Dedifferentiated amniotic fluid mesenchymal stem cell (primary cell): ENCODE measurements at regions not wholly inside any gene's neighbourhood (a gene's known extent, or its start where the extent isn't known, plus 50 kb on each side); places are given as distances from the start of the nearest gene placed in this dataset.
"Not testable (repeated sequence)": the region's sequence is repeated elsewhere in the genome, so short reads cannot be mapped to it uniquely, and the experiment has no call there.

Experiments used
- DNase-seq: peaks from one replicate; pipeline ENCODE4 v3.0.0-alpha.2; 2016; ENCODE audit errors: extremely low spot score

DNA sequence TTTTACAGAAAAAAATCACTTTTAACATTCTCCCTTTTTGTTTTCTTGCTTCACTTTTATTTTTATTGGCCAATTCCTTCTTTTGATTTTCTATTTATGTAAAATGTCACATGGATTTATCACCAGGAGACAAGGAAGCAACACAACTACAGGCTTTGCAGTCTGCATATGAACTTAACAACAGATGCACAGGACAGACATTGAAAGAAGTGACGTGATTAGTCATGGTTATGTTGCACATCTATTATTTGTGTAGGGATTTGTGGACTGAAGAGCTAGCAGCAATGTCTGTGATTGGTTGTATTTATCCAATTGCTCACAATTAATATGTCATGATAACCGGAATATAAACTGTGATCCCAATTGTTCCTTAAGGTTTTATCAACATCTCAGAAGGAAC lies 147.8 kb upstream of the KLF3 start:
- DNase-seq = no peak

DNA sequence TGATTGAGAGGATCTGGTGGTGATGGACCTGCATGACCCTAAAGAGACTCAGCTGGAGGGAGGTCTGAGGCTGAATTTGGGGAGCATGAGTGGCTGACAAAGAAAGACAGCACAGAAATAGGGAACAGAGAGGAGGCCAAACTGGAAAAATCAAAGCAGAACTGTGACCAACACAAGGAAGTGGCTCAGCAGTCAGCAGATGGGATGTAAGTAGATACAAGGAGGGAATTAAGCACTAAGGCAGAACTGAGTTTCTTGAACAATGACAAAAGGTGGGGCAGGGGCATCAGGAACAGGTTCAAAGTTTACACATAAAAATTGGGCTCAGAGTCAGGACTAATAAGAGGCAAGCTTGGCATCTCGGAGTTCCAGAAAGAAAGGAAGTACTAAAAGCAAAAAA lies 144.3 kb upstream of the KLF3 start:
- no peak for DNase-seq

DNA sequence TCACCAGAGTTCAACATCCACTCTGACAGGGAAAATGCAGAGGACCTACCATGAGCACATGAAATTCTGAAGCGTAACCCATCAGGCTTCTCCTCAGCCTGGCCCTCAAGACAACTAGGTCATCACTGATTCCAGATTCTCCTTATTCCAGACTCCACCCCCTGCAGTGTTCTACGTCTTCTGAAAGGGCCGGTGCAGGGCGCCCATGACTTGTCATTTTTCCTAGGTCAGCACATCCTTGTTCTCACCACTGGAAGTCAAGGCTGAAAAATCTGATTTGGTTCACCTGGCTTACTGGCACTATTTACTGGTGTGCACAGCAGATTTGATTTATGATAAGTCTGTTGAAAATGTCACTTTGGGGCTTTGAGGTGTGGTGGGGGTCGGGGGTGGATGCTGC lies 140.9 kb upstream of the KLF3 start:
- no peak for DNase-seq

DNA sequence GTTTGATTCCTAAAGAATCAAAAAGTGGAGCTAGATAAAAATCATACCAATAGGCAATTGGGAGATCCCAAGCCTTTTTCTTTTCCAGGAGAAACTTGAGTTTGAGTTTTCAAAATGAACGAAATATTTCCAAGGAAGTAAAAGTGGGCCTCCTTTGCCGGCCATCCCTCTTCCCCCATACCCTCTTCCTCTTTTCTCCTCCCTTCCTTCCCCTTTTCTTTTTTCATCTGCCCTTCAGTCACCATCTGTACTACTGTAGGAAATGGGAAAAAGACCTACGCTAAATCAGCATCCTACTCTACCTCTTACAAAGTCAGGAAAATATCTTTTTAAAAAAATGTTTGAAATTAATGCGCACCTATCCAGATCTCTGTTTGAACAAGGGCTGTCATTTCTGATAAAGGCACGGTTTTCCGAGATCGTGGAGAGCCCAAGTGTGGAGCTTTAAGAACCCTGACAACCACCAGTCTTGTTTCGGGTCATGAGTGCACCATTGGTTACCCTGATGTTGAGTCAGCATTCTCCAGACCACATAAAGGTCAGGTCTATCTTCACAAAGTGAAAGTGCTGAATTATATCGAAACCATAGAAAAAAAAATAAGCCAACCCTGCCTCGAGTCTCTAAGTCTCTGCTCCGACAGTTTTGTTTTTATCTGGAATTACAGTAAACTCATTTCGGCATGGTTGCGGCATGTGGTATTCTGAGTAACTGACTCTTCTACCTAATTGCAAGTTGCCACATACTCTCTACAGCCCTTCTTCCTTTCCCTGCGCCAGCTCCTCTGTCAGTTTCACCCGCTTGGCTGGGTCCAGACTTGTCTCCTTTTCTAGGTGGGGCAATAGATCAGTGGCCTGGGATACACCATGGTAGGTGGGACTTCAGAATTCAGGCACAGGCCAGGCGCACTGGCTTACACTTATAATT lies 140.2 kb upstream of the KLF3 start:
- no peak for DNase-seq

DNA sequence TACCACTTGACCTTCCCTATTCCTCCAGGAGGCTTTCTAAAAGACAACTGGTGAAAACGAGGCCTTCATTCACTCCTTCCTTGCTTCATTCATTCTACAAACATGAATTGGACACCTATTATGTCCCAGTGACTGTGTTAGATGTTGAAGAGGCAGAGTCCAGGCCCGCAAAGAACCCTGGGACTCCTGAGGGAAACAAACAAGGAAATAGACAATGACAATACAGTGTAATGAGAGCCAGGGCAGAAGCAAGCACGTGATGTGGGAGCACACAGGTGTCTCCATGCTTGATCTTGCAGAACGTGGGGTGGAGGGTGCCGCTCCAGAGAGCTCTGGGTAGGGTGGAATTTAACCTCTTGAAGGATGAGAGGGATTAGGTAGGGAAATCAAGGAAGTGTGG lies 137.6 kb upstream of the KLF3 start:
- no peak for DNase-seq

DNA sequence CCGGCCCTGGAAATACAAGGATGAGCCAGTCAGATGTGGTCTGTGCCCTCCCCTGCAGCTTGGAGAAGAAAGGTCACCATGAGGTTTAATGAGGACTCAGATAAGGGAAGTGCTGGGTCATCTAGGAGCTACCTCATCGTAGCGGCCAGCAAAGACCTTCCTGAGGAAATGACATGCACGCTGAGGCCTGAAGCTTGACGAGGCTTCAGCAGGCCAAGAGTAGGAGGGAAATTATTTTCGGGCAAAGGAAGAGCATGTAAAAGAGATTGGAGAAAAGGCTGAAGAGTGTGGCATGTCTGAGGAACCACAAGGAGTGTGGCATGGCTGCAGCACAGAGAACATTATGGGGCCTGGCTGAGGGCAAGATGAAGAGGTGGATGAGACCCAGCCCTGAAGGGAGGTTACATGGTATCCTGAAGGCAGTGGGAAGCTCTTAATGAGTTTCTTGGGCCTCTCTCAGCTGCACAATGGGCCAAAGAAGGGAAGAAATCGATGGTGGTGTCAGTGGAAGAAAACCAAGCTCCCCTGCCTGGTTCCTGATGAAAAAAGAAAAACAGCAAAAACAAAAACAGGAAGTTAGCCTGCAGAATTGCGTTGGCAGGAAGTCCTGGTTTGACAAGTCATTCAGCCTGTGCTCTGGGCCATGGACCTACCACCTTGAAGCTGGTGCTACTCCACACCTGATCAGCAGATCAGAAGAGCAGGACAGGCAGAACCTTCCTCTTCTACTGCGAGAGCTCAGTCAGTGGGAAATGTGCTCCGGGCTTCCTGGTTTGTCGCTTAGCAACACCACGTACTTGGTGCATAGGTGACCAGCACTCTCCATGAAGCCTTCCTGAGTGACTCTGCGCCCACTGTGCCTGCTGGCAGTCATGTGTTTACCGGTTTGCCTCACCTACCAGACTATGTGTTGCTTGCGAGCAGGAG lies 134.5 kb upstream of the KLF3 start:
- DNase-seq = no peak

DNA sequence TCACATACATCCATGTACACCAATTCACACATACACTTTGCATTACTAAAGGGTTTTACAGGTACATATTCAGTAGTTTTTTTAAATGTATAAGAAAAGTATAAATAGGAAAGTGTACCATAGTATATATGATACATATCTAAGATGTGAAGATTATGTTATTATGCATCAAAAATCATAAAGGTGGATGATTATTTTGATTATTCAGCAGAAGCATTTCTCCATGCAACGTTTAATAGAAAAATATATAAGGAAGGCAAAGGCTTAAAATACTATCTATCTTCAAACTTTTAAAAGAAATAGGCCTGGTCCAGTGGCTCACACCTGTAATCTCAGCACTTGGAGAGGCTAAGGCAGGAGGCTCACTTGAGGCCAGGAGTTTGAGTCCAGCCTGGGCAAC lies 133.5 kb upstream of the KLF3 start:
- no peak for DNase-seq

DNA sequence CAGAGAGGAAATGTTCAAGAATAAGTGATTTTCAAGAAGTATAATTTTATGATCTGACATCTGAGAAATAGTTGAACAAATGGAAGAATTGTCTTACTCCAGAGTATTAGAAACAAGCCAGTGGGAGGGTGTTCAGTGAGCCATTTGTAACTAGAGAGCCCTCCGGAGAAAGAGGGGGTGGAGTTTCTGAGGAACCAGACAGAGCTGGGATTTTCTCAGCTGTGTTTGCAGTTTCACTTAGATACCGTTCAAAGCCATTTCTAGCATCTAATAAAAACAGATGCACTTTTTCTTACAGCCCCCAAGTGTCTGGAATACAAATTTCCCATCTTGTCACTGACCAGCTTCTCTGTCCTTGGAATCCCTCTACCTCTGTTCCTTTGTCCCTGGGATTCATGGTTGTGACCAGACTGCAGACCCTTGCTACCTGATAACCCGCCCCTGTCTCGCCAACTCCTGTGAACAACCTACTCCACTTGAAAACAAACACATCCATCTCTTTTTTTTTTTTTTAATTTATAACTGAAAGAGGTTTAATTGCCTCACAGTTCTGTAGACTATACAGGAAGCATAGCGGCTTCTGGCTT lies 132.8 kb upstream of the KLF3 start:
- peak; percentile 20 for DNase-seq

DNA sequence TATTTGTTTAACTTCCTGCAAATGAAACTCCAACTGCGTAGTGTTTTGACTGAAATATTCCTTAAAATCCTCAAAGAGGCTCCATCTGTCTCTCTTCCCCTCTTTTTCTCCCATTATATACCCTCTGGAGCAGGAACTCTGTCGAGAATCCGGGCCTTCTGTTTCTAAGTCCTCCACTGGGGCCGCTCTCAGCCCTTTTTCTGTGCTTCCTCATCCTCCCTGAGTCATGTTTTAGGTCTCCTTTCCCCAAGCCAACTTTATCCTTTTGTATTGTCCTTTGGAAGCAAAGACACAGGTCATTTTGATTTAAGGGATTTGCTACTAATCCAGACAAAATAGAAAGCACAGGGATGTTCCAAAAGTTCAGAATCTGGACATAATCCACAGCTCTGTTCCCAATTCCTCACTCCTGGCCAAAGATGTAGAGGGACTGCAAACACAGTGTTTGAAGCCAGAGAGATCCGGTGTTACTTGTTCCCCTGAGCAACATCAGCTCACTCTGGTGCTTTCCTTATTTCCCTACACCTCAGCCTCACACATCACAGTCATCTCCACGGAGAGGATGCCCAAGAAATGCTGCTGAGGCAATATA lies 131.0 kb upstream of the KLF3 start:
- no peak for DNase-seq

DNA sequence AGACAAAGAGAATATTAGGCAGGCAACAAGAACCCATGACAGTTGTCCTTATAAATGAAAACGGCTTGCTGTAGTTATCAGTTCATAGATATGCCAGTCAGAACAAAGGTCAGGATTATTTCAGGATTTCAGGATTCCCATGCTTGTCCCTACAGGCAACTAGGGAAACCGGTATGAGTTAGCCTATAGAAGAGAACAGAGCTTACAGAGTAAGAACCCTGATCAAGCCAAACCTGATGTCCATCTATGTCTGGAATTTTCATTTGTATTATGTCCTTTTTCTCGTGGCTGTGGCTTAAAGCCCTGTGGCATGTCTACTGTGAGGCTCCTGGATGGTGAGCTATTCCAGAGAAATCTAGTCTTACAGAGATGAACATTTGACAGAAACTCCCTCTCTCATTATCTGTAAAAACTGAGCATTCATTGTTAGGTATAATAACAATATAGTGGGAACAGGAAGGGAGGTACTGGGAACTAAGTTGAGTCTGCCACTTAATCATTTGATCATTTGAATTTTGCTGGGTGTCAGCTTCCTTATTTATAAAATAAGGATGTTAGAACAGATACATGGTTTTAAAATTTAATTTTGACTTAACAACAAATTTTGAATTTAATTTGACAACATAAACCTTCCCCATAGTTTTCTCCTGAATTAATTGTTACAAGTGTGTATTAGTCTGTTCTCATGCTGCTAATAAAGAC lies 129.5 kb upstream of the KLF3 start:
- DNase-seq = no peak

DNA sequence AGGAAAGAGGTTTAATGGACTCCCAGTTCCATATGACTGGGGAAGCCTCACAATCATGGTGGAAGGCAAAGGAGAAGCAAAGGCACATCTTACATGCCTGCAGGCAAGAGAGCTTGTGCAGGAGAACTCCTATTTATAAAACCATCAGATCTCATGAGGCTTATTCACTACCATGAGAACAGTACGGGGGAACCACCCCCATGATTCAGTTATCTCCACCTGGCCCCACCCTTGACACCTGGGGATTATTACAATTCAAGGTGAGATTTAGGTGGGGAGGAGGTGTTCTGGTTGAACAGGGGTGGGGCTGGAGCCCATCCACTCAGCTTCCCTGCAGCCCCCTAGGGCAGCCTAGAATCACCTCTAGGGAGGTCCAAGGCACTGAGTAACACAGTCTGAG lies 128.9 kb upstream of the KLF3 start:
- not testable (repeated sequence) for DNase-seq

DNA sequence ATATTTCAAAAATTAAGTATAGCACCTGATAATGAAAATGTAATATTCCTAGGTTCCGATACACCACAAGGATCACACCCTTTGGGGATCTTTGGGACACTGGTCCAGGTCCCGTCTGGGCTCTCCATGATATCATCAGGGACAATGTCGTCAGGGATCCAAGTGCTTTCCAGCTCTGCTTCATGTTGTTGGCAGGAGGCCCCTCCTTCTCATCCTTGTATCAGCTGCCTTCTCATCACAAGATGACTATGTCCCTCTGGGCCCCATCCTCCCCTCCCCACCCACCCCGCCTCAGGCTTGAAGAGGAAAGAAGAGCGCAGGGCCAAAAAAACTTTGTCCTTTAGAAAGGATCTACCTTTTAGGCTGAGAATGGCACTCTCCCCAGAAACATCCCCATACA lies 128.3 kb upstream of the KLF3 start:
- no peak for DNase-seq

DNA sequence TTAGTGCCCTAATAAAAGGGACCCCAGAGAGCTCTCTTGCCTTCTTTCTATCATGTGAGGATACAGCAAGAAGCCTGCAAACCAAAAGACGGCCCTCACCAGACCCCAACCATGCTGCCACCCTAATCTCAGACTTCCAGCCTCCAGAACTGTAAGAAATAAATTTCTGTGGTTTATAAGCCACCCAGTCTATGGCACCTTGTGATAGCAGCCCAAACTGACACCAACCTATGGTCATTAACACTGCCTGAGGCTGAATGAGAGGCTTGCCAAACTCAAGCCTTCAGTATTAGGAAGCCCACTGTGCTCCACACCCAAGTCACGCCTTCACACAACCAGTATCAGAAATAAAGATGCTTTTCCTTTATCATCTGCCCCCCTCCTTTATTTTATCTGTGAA lies 127.3 kb upstream of the KLF3 start:
- no peak for DNase-seq

DNA sequence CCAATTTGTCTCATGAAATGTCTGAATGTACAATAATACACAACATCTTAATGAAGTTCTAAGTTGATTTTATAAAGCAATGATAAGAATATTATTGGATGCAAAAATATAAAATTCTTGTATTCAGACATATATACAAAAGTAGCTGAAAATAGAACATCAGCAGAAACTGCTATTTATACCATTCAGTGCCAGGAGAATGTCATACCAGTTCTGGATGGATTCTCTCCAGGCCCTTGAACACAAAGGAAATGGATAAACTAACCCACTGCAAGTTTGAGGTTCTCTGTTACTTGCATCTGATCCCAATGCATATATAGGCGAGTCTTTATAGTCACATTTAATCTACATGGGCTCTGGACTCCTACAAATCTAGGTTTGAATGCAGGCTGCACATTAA lies 126.3 kb upstream of the KLF3 start:
- no peak for DNase-seq

DNA sequence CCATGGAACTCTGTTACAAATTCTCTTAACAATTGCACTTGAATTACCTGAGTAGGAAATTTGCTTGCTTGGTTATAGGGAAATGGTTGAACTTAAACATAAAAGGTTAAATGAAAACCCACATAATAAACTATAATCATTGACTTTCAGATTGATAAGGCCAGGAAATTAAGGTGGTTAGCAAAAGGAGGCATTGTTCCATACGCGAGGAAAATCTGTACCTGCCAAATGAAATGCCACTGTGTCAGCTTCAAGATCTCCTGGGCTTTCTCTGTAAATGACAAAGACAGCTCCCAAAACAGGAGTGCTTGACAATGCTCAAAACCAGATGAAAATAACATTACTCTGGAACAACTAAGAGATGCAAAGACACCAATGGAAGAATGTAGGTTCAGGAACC lies 125.5 kb upstream of the KLF3 start:
- no peak for DNase-seq

DNA sequence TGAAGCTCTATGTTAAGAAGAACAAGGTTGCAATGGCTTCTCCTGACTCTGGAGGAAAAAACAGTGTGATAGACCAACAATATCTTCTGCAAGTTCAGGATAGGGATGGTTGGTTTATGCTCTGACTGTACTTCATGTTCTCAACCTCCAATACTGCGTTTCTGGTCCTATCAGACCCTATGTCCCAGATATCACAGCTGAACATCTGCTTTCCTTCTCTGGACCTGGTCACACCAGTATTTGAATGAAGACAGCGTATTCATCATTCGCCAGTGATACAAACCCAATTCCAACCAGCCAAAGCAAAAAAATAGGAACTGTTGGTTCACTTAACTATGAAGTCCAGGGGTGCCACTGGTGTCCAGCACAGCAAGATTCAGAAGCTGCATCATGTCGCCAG lies 124.5 kb upstream of the KLF3 start:
- DNase-seq = no peak

DNA sequence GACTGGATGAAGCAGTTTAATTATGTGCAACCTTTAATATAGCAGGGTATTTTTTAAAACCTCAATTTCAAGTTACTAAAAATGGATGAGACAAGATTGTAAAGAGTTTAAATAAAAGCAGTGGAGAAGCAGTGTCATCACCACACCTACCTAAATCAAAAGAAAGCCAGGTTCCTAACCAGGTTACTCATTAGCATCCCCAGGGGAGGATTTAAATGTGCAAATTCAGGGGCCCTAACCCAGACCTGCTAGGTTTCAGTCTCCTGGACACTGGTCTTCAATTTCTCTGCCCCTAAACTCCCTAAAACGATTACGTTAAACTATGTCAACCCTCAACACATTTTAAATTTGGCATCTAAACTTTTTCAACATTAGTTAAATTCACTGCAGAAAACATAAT lies 116.9 kb upstream of the KLF3 start:
- DNase-seq = no peak

DNA sequence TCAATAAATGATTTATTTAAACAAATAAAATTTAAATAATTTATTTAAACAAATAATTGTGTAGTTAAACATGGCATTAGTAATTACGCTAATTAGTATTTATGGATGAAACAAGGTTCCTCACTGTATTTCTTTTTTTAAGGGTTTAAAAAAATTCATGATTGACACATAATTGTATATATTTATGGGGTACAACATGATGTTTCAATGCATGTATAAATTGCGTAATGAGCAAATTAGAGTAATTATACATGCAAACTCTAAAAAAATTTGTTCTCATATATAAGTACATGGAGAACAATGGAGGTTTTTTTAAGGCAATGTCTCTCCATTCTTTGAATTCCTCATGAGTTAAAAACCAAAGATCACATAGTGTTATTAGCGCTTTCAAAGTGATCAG lies 115.7 kb upstream of the KLF3 start:
- DNase-seq = no peak

DNA sequence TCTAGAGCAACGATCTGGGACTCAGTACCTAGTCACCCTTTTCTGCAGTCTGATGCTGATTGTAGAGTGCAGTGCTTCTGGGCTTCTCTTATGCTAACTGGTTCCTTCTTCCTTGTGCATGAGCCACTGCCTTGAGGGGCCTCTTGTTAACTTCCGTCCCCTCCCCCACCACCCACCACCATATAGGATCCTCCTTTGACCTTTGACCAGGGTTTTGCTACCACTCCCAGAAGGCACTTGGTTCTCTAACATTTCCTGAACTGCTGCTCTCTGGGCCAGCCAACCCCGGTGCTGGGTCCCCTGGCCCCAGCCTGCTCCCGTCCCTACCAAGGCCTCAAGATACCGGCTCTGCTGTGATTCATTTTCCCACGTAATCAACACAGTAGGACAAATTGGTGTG lies 104.6 kb upstream of the KLF3 start:
- no peak for DNase-seq

DNA sequence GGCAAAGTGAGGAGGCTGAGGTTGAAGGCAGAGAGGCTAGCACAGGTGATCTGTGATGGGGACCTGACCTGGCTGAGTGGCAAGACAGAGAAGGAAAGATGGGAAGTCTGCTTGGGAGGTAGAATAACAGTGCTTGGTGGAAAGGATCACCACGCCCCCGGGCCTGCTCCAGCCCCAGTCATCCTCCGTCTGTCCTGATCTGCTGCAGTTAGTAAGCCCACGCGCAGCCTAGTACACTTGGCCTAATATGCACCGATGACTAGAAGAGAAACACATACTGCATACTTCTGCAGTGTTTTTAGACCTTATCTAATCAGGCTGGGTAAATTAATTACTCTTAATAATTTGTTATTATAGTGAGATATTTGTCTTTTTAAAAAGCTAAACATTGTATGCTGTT lies 103.7 kb upstream of the KLF3 start:
- no peak for DNase-seq

DNA sequence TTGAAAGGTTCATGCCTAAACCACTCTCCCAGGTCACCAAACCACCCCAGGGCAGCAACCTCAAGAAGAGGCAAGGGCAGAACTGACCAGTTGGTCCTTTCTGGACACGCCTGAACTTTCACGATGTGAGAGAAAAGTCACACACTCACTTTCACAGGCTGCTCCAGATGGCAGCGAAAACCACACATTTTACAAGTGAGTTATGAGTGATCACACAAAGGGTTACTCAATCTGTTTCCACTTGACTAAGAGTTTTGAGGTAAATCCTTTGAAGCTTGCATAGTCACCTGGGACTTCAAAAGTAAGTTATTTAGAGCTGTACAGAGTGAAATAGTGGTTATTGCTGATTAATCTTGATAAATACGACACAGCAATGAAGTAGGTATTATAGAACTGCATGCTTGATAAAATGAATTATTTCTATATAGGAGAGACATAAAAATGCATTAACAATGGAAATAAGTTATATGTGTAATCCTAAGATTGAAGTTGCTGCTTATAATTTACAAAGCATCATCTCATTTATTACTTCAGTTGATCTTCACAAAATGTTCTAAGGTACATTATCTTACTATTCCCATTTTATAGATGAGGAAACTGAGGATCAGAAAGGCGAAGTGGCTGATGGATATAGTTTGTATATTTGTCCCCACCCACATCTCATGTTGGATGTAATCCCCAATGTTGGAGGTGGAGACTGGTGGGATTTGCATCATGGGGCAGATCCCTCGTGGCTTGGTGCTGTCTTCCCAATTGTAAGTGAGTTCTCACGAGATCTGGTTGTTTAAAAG lies 103.0 kb upstream of the KLF3 start:
- no peak for DNase-seq
